Skeletal muscle cell (primary cell): ENCODE measurements at regions not wholly inside any gene's neighbourhood (a gene's known extent, or its start where the extent isn't known, plus 50 kb on each side); places are given as distances from the start of the nearest gene placed in this dataset.

Experiments used
- DNase-seq: peaks from one replicate; pipeline ENCODE4 v3.0.0-alpha.2; 2010; ENCODE audit warnings: low read depth
- H3K4me3 ChIP-seq: 2 replicates; pipeline ENCODE4 v1.5.1; 2011; ENCODE audit warnings: low read depth, mild to moderate bottlenecking, control low read depth, low read length, moderate library complexity

DNA sequence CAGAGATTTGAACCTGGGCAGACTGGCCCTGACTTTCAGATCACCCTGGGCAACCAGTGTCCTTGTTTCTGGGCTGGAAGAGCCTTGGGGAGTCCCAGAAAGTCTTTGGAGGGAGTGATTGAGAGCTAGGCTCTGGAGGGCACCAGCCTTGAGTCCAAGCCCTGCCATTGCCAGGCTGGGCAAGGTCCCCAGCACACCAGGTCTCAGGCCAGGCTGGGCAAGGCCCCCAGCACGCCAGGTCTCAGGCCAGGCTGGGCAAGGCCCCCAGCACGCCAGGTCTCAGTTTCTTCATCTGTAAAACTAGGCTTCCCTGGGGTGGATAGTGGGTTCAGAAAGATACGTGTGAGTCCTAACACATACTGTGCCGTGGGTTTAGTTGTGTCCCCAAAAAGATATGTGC, 135.0 kb downstream of the IRF8 start:
- H3K4me3 ChIP-seq = no peak overlapping the region
- no peak for DNase-seq

DNA sequence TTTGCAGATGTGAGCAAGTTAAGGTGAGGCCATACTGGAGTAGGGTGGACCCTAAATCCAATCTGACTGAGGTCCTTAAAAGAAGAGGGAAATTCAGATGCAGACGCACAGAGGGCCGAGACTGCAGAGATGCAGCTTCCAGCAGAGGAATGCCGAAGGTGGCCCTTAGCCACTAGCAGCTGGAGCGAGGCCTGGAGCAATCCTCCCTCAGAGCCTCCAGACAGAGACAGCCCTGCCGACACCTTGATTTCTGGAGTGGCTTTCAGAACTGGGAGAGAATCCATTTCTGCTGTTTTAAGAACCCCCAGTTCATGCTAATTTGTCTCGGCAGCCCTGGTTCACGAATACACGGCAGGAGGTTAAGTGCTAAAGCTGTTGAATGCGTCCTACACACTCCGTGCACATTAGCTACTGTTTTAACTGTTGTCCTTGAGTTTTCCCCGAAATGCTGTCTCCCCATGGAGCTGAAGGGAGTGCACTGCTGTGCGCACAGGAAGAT, 135.5 kb downstream of the IRF8 start:
- DNase-seq = no peak
- H3K4me3 ChIP-seq = no peak overlapping the region

DNA sequence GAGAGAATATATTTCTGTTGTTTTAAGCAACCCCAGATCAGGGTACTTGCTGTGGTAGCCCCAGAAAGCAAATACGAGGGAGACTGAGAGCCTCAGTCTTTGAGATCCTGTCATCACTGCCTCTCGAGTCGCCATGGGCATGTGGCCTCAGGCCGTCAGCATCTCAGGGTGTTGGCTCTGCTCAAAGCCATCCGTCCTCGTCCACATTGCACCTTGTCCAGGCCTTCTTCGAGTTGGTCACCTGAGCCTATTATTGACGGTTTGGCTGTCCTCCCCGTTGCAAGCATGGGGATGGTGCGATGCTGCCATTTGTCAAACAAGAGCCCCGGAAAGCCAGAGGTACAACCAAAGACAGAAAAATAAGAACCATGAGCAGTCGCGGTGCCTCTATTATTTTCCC, 136.9 kb downstream of the IRF8 start:
- no peak for DNase-seq
- H3K4me3 ChIP-seq = no peak overlapping the region

GRCh38 chr16:86037999-86038925, 139.3 kb downstream of the IRF8 start:
- DNase-seq = no peak

DNA sequence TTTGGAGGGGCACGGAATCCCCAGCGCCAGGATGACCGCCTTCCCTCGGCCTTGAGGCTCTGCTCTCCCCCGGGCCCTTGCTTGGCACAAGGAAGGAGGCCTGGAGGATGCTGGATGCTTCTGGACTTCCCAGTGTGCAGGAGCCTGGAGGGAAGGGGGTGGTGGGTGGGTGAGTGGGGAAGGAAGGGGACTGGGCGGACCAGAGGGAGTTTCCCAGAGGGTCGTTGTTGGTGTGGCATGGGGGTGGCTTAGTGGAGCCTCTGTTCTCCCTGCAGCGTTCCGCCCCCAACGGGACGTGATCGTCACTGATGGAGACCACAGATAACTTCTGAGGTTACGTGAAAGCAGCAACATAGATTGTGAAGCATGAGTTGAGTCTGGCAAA, 140.0 kb downstream of the IRF8 start:
- no peak for DNase-seq

More at GRCh38 chr16:86037999-86038925, 139.3 kb downstream of the IRF8 start:
- H3K4me3 ChIP-seq = no peak overlapping the region

GRCh38 chr16:86039606-86040005, 140.6 kb downstream of the IRF8 start:
- no peak for DNase-seq
- H3K4me3 ChIP-seq = no peak overlapping the region

More for the DNA sequence above, 140.0 kb downstream of the IRF8 start:
- no peak overlapping the region for H3K4me3 ChIP-seq

- DNase-seq = no peak
- H3K4me3 ChIP-seq = no peak overlapping the region
Measured at GRCh38 chr16:86040496-86040895, 141.5 kb downstream of the IRF8 start.

- DNase-seq = no peak
- H3K4me3 ChIP-seq = no peak overlapping the region
Measured at GRCh38 chr16:86041215-86041614, 142.3 kb downstream of the IRF8 start.

DNA sequence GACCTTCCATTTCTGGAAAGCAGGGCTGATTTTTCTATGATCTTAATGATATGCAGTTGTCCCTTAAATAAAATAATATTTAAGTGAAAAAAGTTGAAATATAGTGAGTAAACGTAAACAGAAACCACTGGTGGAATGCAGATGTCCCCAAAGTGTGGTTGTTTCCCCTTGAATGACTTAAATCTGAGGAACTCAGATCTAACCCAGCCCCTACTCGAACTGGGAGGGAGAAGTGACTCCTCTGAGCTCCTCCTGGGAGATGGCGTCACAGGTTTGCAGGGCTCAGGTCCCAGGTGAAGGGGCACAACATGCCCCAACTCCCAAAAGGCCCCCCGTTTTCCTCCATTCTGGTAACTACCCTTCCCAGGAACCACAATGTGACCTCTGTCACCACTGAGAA, 142.8 kb downstream of the IRF8 start:
- no peak for DNase-seq
- H3K4me3 ChIP-seq = no peak overlapping the region

- DNase-seq = no peak
- no peak overlapping the region for H3K4me3 ChIP-seq
Measured at GRCh38 chr16:86042393-86042792, 143.4 kb downstream of the IRF8 start.

GRCh38 chr16:86042996-86043725, 144.2 kb downstream of the IRF8 start:
- DNase-seq = no peak
- H3K4me3 ChIP-seq = no peak overlapping the region

GRCh38 chr16:86044241-86044671, 145.3 kb downstream of the IRF8 start:
- H3K4me3 ChIP-seq = no peak overlapping the region
- no peak for DNase-seq

- no peak for DNase-seq
- H3K4me3 ChIP-seq = no peak overlapping the region
Measured at GRCh38 chr16:86044881-86045590, 146.1 kb downstream of the IRF8 start.

DNA sequence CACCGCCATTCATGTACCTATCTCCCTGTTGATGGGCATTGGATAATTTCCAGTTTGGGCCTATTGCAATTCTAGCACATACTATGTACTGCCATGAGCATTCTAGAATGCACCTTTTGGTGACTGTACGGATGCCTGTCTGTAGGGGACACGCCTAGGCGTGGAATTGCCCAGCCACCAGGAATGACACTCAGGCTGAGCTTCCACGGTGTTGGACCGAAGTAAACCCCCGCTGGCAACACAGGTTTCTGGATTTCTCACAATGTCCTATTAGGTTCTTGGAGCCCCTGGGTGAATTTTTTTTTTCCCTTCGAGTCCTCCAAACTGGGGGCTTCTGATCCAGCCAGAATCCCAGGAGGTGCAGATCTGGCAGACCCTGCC, 146.6 kb downstream of the IRF8 start:
- no peak for DNase-seq
- H3K4me3 ChIP-seq = no peak overlapping the region

- DNase-seq = no peak
- no peak overlapping the region for H3K4me3 ChIP-seq
Measured at GRCh38 chr16:86046026-86046425, 147.1 kb downstream of the IRF8 start.

DNA sequence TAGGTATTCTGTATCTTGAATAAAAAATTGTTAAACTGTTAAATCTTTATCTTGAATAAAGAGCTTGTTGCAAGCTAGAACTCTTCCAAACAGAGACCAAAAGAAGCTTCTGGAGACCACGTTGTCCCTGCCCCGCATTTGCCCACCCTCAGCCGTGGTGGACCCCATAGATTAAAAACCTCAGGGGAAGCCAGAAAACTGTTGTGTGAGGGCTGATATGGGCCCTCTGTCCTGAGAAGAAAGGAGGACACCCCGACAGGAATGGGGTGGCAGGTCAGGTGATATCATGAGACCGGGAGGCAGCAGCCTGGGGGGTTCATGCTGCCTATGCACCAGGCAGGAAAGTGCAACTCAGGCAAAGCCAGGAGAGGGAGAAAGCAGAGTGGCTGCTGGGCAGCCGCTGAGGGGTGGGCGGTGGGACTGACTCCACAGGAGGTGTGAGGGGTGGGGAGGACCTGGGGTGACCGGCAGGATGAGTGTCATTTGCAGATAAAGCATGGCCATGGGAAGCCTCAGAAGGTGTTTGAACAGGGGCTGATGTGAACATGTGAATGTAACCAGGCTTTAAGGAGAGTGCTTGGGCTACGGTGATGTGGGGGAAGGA, 147.8 kb downstream of the IRF8 start:
- no peak overlapping the region for H3K4me3 ChIP-seq
- no peak for DNase-seq

GRCh38 chr16:86048221-86048620, 149.3 kb downstream of the IRF8 start:
- no peak overlapping the region for H3K4me3 ChIP-seq
- DNase-seq = no peak

DNA sequence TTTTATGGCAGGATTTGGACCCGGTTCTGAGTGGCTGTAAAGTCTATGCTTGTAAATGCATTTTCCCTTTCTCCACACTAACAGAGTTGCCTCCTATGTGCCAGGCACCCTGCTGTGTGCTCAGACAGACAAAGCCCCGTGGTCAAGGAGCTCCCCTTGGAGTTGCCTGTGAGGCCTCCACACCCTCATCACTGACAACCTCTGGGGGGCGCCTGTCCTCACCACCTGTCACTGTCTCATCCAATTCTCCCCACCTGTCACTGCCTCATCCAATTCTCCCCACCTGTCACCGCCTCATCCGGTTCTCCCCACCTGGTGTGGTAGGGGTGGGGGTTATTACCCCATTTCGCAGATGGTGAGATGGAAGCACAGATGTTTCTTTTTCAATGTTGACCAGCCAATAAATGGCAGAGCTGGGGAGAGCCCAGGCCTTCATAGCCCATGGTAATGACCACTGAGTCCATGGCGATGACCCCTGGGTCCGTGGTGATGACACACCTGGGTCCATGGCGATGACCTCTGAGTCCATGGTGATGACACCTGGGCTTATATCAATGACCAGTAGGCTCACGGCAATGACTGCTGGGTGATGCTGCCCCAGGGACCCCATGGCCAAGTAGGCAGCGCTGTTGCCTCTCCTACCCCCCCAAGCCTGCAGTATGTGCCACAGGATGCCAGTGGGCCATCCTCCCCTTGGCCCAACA, 150.1 kb downstream of the IRF8 start:
- H3K4me3 ChIP-seq = no peak overlapping the region
- DNase-seq = no peak

GRCh38 chr16:86049641-86050040, 150.7 kb downstream of the IRF8 start:
- no peak for DNase-seq
- H3K4me3 ChIP-seq = no peak overlapping the region
